HUES6 (cell line): ENCODE measurements at regions not wholly inside any gene's neighbourhood (a gene's known extent, or its start where the extent isn't known, plus 50 kb on each side); places are given as distances from the start of the nearest gene placed in this dataset.
"Not testable (repeated sequence)": the region's sequence is repeated elsewhere in the genome, so short reads cannot be mapped to it uniquely, and the experiment has no call there.

Experiments
- H3K27ac ChIP-seq: 2 replicates; pipeline ENCODE4 v1.7.0; 2013; ENCODE audit warnings: low read depth, mild to moderate bottlenecking, low read length, inconsistent platforms
- H3K27me3 ChIP-seq: 2 replicates; pipeline ENCODE4 v1.6.1; 2013; ENCODE audit warnings: low read length; ENCODE audit not compliant: control insufficient read depth, insufficient read depth
- H3K36me3 ChIP-seq: 2 replicates; pipeline ENCODE4 v1.6.1; 2013; ENCODE audit warnings: low read length; ENCODE audit not compliant: control insufficient read depth, insufficient read depth
- H3K4me1 ChIP-seq: 2 replicates; pipeline ENCODE4 v1.6.1; 2013; ENCODE audit warnings: low read length; ENCODE audit not compliant: control insufficient read depth, insufficient read depth
- H3K4me3 ChIP-seq: 2 replicates; pipeline ENCODE4 v1.5.1; 2013; ENCODE audit warnings: low read depth, low read length
- H3K9ac ChIP-seq: one replicate; pipeline ENCODE4 v1.6.1; 2013; ENCODE audit warnings: mild to moderate bottlenecking, low read length
- H3K9me3 ChIP-seq: 2 replicates; pipeline ENCODE4 v1.6.1; 2013; ENCODE audit warnings: low read depth, low read length; ENCODE audit not compliant: control insufficient read depth, insufficient read depth

DNA sequence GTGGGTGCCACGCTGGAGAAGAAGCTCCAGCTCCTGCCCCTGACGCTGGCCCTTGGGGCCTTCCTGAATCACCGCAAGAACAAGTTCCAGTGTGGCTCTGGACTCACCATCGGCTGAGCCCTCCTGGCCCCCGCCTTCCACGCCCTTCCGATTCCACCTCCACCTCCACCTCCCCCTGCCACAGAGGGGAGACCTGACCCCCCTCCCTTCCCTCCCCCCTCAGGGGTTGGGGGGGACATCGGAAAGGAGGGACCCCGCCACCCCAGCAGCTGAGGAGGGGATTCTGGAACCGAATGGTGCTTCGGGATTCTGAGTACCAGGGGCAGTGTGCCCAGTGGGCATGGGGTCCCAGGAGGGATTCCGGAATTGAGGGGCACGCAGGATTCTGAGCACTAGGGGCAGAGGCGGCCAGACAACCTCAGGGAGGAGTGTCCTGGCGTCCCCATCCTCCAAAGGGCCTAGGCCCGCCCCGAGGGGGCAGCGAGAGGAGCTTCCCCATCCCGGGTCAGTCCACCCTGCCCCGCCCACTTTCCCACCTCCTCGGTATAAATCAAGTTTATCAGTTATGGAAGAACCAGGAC, 166.0 kb downstream of the POTEG start:
- H3K9me3 ChIP-seq, H3K9ac ChIP-seq, H3K4me1 ChIP-seq, H3K27ac ChIP-seq, H3K27me3 ChIP-seq, H3K4me3 ChIP-seq, H3K36me3 ChIP-seq: not testable (repeated sequence)

DNA sequence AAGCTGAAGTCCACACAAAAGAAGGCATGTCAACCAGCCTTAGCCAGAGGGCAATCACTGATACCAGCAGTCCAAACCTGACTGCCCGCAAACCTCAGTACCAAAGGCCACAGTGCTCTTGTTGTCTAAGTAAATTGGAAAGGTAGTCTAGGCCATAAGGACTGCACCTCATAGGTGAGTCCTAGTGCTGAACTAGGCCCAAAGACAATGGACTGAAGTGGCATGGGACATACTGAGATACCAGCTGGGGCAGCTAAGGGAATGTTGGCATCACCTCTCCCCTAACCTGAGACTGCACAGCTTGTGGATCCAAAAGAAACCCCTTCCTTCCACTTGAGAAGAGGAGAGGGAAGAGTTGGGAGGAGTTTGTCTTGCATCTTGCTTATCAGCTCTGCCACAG, 161.9 kb downstream of the POTEG start:
- not testable (repeated sequence) for H3K9me3 ChIP-seq, H3K36me3 ChIP-seq, H3K4me3 ChIP-seq, H3K27ac ChIP-seq, H3K27me3 ChIP-seq, H3K4me1 ChIP-seq, H3K9ac ChIP-seq

DNA sequence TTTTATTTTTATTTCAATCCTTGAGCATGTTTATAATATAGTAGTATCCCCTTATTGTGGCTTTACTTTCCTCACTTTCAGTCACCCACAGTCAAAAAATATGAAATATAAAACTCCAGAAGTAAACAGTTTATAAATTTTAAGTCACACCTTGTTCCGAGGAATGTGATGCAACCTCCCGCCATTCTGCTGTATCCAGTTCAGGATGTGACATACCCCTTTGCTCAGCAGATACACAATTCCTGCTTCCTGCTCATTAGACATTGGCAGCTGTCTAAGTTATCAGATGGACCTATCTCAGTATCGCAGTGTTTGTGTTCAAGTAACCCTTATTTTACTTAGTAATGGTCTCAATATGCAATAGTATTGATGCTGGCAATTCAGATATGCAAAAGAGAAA, 144.5 kb downstream of the POTEG start:
- not testable (repeated sequence) for H3K36me3 ChIP-seq, H3K9me3 ChIP-seq, H3K9ac ChIP-seq, H3K4me1 ChIP-seq, H3K27me3 ChIP-seq, H3K4me3 ChIP-seq, H3K27ac ChIP-seq

DNA sequence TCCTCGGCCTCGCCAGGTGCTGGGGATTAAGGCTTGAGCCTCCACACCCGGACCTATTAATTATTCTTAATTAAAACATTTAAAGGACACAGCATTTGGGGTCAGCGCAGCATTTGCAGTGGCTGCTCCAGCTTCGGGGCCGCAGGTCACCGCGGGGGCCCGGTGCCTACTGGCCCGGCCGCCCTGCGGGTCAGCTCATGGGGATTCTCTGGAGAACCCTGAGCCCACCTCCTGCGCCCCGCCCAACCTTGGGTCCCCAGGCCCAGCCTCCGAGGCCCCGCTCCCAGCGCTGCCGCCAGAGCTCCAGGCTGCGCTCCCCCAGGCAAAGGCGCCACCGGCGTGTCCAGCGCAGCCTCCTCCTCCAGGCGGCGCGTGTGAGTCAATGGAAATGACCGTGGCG, 133.9 kb downstream of the POTEG start:
- H3K9me3 ChIP-seq, H3K27ac ChIP-seq, H3K9ac ChIP-seq, H3K36me3 ChIP-seq, H3K4me3 ChIP-seq, H3K4me1 ChIP-seq, H3K27me3 ChIP-seq: not testable (repeated sequence)

DNA sequence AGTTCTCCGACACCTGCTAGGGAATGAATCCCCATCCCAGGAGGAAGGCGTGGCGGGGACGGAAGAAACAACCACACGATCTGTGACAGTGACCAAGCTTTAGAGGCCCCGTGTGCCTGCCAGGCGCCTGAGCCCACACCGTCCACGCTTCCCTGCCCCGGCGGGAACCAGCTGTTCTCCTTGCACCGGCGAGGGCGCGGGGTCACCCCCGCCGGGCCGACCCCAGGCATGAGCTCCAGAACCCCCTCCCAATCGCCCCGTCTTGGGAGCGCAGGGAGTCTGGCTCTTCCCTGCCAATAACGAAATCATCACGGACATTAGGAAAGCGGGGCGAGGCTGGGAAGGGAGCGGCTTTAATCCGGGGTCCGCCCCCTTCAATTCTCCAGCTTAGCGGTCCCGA, 133.3 kb downstream of the POTEG start:
- not testable (repeated sequence) for H3K9me3 ChIP-seq, H3K27ac ChIP-seq, H3K4me1 ChIP-seq, H3K9ac ChIP-seq, H3K4me3 ChIP-seq, H3K27me3 ChIP-seq, H3K36me3 ChIP-seq

DNA sequence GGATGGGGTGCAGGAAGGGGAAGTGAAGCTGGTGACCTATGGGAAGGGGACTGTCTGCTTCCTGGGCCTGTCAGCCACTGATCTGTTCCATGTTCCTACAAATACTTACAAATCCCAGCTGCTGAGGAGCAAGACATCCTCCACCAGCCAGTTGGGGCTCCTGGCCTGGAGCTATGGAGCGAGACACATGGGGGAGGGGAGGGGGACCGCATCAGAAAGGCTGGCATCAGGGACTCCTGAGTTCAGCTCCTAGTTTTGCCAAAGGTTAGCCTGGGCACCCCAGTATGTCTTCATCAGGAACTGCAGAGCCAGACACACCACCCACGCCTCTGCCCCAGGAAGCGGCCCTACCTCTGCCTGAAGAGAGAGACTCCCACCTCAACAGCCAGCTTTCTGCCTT, 130.3 kb downstream of the POTEG start:
- H3K36me3 ChIP-seq, H3K27ac ChIP-seq, H3K4me3 ChIP-seq, H3K27me3 ChIP-seq, H3K9me3 ChIP-seq, H3K4me1 ChIP-seq, H3K9ac ChIP-seq: not testable (repeated sequence)

DNA sequence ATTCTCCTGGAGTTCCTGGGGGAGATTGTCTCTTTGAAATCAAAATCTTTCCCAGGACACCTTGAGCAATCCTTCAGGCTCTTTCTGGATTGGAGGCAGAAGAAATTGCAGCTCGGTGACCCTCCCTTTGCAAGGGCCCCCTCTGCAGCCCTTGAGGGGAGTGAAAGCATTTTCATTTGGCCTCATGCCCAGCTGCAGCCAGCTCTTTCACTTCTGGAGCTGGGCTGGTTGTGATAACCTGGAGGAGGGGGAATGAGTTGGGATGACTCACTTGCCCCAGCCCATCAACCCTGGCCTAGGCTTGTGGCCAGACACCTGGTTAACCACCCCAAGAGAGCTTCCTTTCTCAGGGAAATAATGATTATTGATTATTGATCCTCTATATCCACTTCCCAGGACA, 129.7 kb downstream of the POTEG start:
- H3K4me1 ChIP-seq, H3K9ac ChIP-seq, H3K27ac ChIP-seq, H3K36me3 ChIP-seq, H3K9me3 ChIP-seq, H3K27me3 ChIP-seq, H3K4me3 ChIP-seq: not testable (repeated sequence)

DNA sequence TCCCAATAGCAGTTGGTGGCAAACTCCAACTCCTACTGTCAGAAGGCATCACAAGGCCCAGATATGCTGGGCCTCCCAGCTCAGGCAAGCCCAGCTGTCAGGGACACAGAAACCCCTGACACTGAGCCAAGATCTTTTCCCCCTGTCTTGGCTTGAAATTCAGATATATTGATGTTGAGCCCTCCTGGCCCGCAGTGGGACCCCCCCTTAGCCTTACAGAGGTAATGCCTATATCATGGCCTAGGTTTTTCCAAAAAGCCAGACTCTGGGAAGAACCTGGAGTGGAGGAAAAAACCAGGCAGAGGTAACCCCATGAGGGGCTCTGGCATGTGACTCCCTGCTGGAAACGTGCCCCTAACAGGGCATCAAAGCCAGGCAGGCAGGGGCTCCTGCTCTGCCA, 129.2 kb downstream of the POTEG start:
- H3K9me3 ChIP-seq, result not testable (repeated sequence)

DNA sequence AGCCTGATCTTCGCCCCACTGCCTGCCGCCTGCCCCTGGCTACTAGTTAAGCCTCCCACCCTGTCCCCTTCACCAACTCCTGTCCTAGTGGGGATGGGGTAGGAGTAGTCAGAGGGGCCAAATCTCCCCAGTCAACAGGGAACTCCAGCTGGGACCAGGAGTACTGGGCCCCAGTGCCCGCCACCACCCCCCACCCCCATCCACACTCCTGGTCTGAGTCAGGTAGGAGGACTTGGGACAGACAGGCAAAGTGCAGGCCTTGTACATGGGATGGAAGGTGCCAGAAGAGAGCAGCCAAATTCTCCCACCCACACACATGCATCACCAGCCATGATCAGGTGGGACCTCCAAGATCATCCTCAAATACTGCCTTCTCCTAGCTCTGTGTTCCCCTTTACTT, 128.4 kb downstream of the POTEG start:
- not testable (repeated sequence) for H3K27me3 ChIP-seq, H3K9ac ChIP-seq, H3K9me3 ChIP-seq, H3K27ac ChIP-seq, H3K4me1 ChIP-seq, H3K4me3 ChIP-seq, H3K36me3 ChIP-seq

More for the DNA sequence above, 129.2 kb downstream of the POTEG start:
- H3K4me3 ChIP-seq, H3K4me1 ChIP-seq, H3K27me3 ChIP-seq, H3K36me3 ChIP-seq, H3K27ac ChIP-seq, H3K9ac ChIP-seq: not testable (repeated sequence)

DNA sequence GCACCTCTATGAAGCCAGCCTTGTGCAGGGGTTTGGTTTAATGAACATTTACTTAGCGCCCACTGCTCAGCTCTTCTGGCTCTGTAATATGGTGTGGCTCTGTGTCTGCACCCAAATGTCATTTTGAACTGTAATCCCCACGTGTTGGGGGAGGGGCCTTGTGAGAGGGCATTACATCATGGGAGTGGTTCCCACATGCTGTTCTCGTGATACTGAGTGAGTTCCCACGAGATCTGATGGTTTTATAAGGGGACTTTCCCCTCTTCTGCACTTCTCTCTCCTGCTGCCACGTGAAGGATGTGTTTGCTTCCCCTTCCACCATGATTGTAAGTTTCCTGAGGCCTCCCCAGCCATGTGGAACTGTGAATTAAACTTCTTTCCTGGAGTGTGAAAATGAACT, 127.7 kb downstream of the POTEG start:
- not testable (repeated sequence) for H3K27ac ChIP-seq, H3K4me3 ChIP-seq, H3K9me3 ChIP-seq

DNA sequence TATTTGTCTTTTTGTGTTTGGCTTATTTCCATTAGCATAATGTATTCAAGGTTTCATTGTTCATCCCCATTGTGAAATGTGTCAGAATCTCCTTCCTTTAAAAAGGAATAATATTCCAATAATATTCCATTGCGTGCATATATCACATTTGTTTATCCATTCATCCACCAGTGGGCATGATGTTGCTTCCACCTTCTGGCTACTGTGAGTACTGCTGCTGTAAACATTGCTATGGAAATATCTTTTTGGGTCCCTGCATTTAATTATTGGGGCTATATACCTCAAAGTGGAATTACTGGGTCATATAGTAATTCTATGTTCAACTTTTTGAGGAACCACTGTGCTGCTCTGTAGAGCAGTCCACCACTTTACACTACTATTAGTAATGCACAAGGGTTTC, 123.1 kb downstream of the POTEG start:
- H3K27ac ChIP-seq, H3K9me3 ChIP-seq, H3K9ac ChIP-seq, H3K36me3 ChIP-seq, H3K4me3 ChIP-seq, H3K4me1 ChIP-seq, H3K27me3 ChIP-seq: not testable (repeated sequence)

More for the DNA sequence above, 127.7 kb downstream of the POTEG start:
- H3K4me1 ChIP-seq, H3K27me3 ChIP-seq, H3K36me3 ChIP-seq, H3K9ac ChIP-seq: not testable (repeated sequence)

DNA sequence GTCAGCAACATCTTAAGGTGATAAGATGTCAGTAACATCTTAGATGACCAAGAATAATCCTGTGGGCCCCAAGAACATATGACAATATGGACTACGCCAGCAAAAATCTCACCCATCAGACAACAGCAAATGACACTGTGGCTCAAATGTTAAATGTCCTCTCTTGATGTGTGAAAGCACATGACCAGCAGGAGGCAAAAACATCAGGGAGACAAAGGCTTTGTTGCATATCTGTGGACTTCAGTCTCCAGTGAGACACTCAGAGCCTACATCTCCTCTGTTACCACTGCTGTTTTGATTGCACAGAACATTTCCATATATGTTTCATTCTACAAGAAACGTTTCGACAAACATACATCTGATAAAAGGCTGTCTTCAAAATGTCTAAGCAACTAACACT, 103.5 kb downstream of the POTEG start:
- not testable (repeated sequence) for H3K27me3 ChIP-seq, H3K4me1 ChIP-seq, H3K36me3 ChIP-seq, H3K4me3 ChIP-seq, H3K27ac ChIP-seq, H3K9me3 ChIP-seq, H3K9ac ChIP-seq
